ENCODE measurements at regions not wholly inside any gene's neighbourhood (a gene's known extent, or its start where the extent isn't known, plus 50 kb on each side); places are given as distances from the start of the nearest gene placed in this dataset.

DNA sequence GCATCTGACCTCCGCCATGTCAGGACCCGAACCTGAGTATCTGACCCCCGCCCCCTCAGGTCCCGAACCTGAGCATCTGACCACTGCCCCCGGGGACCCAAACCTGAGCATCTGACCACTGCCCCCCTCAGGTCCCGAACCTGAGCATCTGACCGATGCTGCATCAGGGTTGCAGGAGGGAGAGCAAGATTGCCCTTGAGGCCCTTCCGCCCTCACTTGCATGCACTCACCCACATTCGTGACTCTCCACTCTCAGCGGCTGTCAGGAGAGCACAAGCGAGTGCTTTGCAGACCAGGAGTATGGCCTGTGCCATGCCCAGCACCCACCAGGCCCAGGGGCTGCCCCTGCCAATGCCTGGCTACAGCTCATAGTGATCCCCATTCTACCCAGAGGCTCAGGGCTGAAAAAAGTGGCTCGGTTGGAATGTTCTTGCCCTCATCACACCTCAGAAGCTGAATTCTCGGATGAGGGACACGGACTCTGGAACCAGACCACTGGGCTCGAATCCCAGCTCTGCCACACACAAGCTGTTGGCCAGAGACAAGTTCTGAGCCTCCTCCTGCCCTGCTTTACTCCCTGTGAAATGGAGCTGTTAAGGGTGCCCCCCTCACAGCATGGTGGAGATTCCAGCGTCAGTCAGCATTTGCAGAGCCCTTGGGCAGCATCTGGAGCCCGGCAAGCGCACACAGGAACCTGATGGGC, 82.1 kb downstream of the DLL1 start:
- no peak overlapping the region for H2BK12ac ChIP-seq (ENCODE audit: low read depth, low read length)
- H2BK120ac ChIP-seq (replicated peaks; ENCODE audit: low read depth, low read length), result no peak overlapping the region
- CTCF ChIA-PET (ENCODE audit: partially characterized antibody), result interaction anchor here (1.0 to 1.5 kb wide), 2 partner anchors 13 to 119 kb away, joined by 3 to 4 read pairs; no protein-coding TSS in a partner anchor
- no peaks in the 10 kb centered on the region for H3K36me3 ChIP-seq (ENCODE audit: control insufficient read depth in 2 of 4, insufficient read depth in 4 of 4, low read length in 3 of 4)
- H3K79me1 ChIP-seq (ENCODE audit: low read depth, low read length), result no peaks in the 10 kb centered on the region; the same call in 1 of the 2 replicates
- no peaks in the 10 kb centered on the region; a peak in 1 of 7 replicates for H3K27me3 ChIP-seq (replicated peaks in 1 of 4; ENCODE audit: control insufficient read depth in 3 of 4, extremely low read depth in 1 of 4, insufficient read depth in 3 of 4, low read length in 3 of 4)
- FAIRE-seq (no peak), DNase-seq (ENCODE audit: low read depth in 1 of 2, low spot score in 2 of 2) (peak in 1 of 2 experiments; percentile 33)
- no peak overlapping the region for H3K27ac ChIP-seq (ENCODE audit: low read depth, low read length)
- H3K9me3 ChIP-seq (ENCODE audit: insufficient read depth in 2 of 2, low read depth in 1 of 2, low read length in 1 of 2), result peaks cover 0 to 6% of the 10 kb centered on the region in 2 experiments; a peak in 2 of 4 replicates
- no peak overlapping the region for H3K18ac ChIP-seq (ENCODE audit: extremely low read depth, low read length)
- no peak overlapping the region for H2BK5ac ChIP-seq (ENCODE audit: low read depth, low read length)
- H3K4me1 ChIP-seq (replicated peaks in 1 of 4; ENCODE audit: control insufficient read depth in 3 of 4, insufficient read depth in 4 of 4, low read length in 3 of 4), result no peaks in the 10 kb centered on the region
- H3K23ac ChIP-seq (ENCODE audit: insufficient read length), result no peak overlapping the region
- H3K4me2 ChIP-seq (ENCODE audit: insufficient read depth in 1 of 2, low read depth in 2 of 2, low read length in 2 of 2), result no peak overlapping the region
- no peak overlapping the region for H3K56ac ChIP-seq (replicated peaks; ENCODE audit: insufficient read length, low read depth, low read length)
- H3K14ac ChIP-seq (ENCODE audit: insufficient read length), result no peak overlapping the region
- no peaks in the 10 kb centered on the region for H3K79me2 ChIP-seq (ENCODE audit: control insufficient read depth in 1 of 2, insufficient read depth in 2 of 2, low read length in 2 of 2)
- POLR2A ChIA-PET (ENCODE audit: partially characterized antibody), result no interaction called here
- H2AK5ac ChIP-seq (ENCODE audit: low read depth, low read length), result no peak overlapping the region
- TF ChIP-seq, protein P1, sequence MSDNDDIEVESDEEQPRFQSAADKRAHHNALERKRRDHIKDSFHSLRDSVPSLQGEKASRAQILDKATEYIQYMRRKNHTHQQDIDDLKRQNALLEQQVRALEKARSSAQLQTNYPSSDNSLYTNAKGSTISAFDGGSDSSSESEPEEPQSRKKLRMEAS (IDR thresholded peaks at IDR 0.05), result no peak
- no peak for TF ChIP-seq EZH2 (IDR thresholded peaks at IDR 0.05; ENCODE audit: low read depth, low read length, severe bottlenecking)
- TF ChIP-seq CTBP2 (IDR thresholded peaks at IDR 0.05; ENCODE audit: borderline replicate concordance, insufficient read depth, insufficient read length, low read length), result no peak
- TF ChIP-seq, protein P2, sequence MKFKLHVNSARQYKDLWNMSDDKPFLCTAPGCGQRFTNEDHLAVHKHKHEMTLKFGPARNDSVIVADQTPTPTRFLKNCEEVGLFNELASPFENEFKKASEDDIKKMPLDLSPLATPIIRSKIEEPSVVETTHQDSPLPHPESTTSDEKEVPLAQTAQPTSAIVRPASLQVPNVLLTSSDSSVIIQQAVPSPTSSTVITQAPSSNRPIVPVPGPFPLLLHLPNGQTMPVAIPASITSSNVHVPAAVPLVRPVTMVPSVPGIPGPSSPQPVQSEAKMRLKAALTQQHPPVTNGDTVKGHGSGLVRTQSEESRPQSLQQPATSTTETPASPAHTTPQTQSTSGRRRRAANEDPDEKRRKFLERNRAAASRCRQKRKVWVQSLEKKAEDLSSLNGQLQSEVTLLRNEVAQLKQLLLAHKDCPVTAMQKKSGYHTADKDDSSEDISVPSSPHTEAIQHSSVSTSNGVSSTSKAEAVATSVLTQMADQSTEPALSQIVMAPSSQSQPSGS (IDR thresholded peaks at IDR 0.05; ENCODE audit: low read length), result no peak
- H3K4me3 ChIP-seq (ENCODE audit: extremely low read depth in 1 of 4, insufficient read depth in 2 of 4, low read depth in 3 of 4, low read length in 4 of 4), result no peak overlapping the region
- H2BK20ac ChIP-seq (ENCODE audit: low read length), result no peak overlapping the region
- H3K9ac ChIP-seq (replicated peaks in 1 of 4; ENCODE audit: extremely low read depth in 1 of 4, low read depth in 3 of 4, low read length in 3 of 4), result no peak overlapping the region
- H2AFZ ChIP-seq (ENCODE audit: low read length), result no peak overlapping the region; the same call in 1 of the 2 replicates
- peaks cover 0 to 5% of the 10 kb centered on the region in 2 experiments for H4K20me1 ChIP-seq (replicated peaks in 1 of 2; ENCODE audit: control insufficient read depth in 1 of 2, insufficient read depth in 2 of 2, low read length in 2 of 2)
- no peak overlapping the region for H4K5ac ChIP-seq (ENCODE audit: insufficient read length, low read depth, low read length)
- 93% methylated on average over 18 of the region's 18 CpGs; no CpG with 5 or more reads in 1 of the 2 experiments for WGBS, 2 experiments (ENCODE audit: extremely low coverage in 1 of 2, insufficient coverage in 1 of 2, insufficient read length in 1 of 2, insufficient replicate concordance in 2 of 2, low coverage in 1 of 2, low lambda C conversion rate in 2 of 2, missing lambda C conversion rate in 1 of 2)
- no peak overlapping the region for H4K91ac ChIP-seq (replicated peaks; ENCODE audit: insufficient read length, low read length)
- H3K4ac ChIP-seq (replicated peaks; ENCODE audit: insufficient read length, low read depth, low read length), result no peak overlapping the region
- H4K8ac ChIP-seq (ENCODE audit: extremely low read depth, insufficient read depth, low read length), result no peak overlapping the region
- no peak overlapping the region for H2BK15ac ChIP-seq (ENCODE audit: low read length)
- no peaks in the 10 kb centered on the region; the same call in 1 of the 2 replicates for H3K23me2 ChIP-seq (ENCODE audit: low read depth, low read length)

Measured in H1 (cell line).